Kidney epithelial cell (primary cell): ENCODE measurements at regions not wholly inside any gene's neighbourhood (a gene's known extent, or its start where the extent isn't known, plus 50 kb on each side); places are given as distances from the start of the nearest gene placed in this dataset.

Experiments used
- DNase-seq: peaks from one replicate; pipeline ENCODE4 v3.0.0-alpha.2; 2010; ENCODE audit warnings: low read depth
- H3K27me3 ChIP-seq: 2 replicates; pipeline ENCODE4 v1.6.0; 2011; ENCODE audit warnings: low read length; ENCODE audit not compliant: control insufficient read depth, insufficient read depth
- H3K36me3 ChIP-seq: 2 replicates; pipeline ENCODE4 v1.5.1; 2011; ENCODE audit warnings: low read length; ENCODE audit not compliant: control insufficient read depth, insufficient read depth
- H3K4me3 ChIP-seq: 2 replicates; pipeline ENCODE4 v1.5.1; 2011; ENCODE audit warnings: low read depth, mild to moderate bottlenecking, control low read depth, low read length
- CTCF ChIP-seq: IDR thresholded peaks from 2 replicates; pipeline ENCODE4 v1.5.1; 2011; ENCODE audit warnings: mild to moderate bottlenecking, moderate library complexity, low read length, control low read depth, inconsistent platforms; ENCODE audit not compliant: insufficient read depth, poor library complexity, severe bottlenecking

- no peak overlapping the region for H3K4me3 ChIP-seq
- H3K36me3 ChIP-seq, result no peaks in the 10 kb centered on the region
- no peaks in the 10 kb centered on the region for H3K27me3 ChIP-seq
- no peak for TF ChIP-seq CTCF
- DNase-seq, result no peak
Measured at GRCh38 chr21:35179990-35180540, 131.0 kb upstream of the RUNX1 start.

GRCh38 chr21:35178827-35179226, 129.7 kb upstream of the RUNX1 start:
- H3K4me3 ChIP-seq, result no peak overlapping the region
- no peak for TF ChIP-seq CTCF
- no peaks in the 10 kb centered on the region for H3K27me3 ChIP-seq
- H3K36me3 ChIP-seq, result no peaks in the 10 kb centered on the region
- DNase-seq, result no peak

- no peak for DNase-seq
- Histone ChIP-seq H3K4me3 (no peak overlapping the region), H3K27me3 (no peaks in the 10 kb centered on the region), H3K36me3 (no peaks in the 10 kb centered on the region)
- no peak for TF ChIP-seq CTCF
Measured at GRCh38 chr21:35178098-35178497, 129.0 kb upstream of the RUNX1 start.

- Histone ChIP-seq H3K36me3 (no peaks in the 10 kb centered on the region), H3K27me3 (no peaks in the 10 kb centered on the region), H3K4me3 (no peak overlapping the region)
- no peak for TF ChIP-seq CTCF
- no peak for DNase-seq
Measured at GRCh38 chr21:35172231-35172630, 123.1 kb upstream of the RUNX1 start.

GRCh38 chr21:35171385-35171784, 122.3 kb upstream of the RUNX1 start:
- DNase-seq, result no peak
- H3K4me3 ChIP-seq, result no peak overlapping the region
- TF ChIP-seq CTCF, result no peak
- H3K27me3 ChIP-seq, result no peaks in the 10 kb centered on the region
- no peaks in the 10 kb centered on the region for H3K36me3 ChIP-seq

GRCh38 chr21:35170818-35171217, 121.7 kb upstream of the RUNX1 start:
- Histone ChIP-seq H3K27me3 (no peaks in the 10 kb centered on the region), H3K4me3 (no peak overlapping the region), H3K36me3 (no peaks in the 10 kb centered on the region)
- no peak for TF ChIP-seq CTCF
- DNase-seq, result no peak
